Naive thymus-derived CD4-positive, alpha-beta T cell (primary cell): ENCODE measurements at regions not wholly inside any gene's neighbourhood (a gene's known extent, or its start where the extent isn't known, plus 50 kb on each side); places are given as distances from the start of the nearest gene placed in this dataset.

Experiments used
- ATAC-seq: fragments of 150-1000 bp; cut with Tn5 transposase; 2 replicates; pipeline ENCODE4 v1.10.0; 2021; ENCODE audit warnings: mild to moderate bottlenecking, moderate library complexity
- CTCF ChIA-PET: fragments of 350-600 bp; sonication (Branson Sonifier 250); formaldehyde crosslinking; loops from one replicate; lab custom pipeline; 2021; ENCODE audit warnings: antibody characterized with exemption; lab: Charles Lee
- POLR2A ChIA-PET: fragments of 350-600 bp; sonication (Branson Sonifier 250); formaldehyde crosslinking; loops from one replicate; lab custom pipeline; 2021; ENCODE audit warnings: antibody characterized with exemption, inconsistent platforms; lab: Charles Lee
- DNase-seq, 9 donors: peaks; one replicate each; pipeline versions ENCODE4 v3.0.0 to v3.0.0-alpha.2; 2020 to 2022; ENCODE audit warnings: mixed read lengths in 1 of 9
- H3K27ac ChIP-seq: one replicate; pipeline ENCODE4 v1.7.0; 2013; ENCODE audit warnings: mild to moderate bottlenecking, low read depth, low read length, moderate library complexity
- H3K27me3 ChIP-seq, 2 donors: one replicate each; pipeline ENCODE4 v1.7.0; 2013; ENCODE audit warnings: low read length in 2 of 2, mild to moderate bottlenecking in 2 of 2, moderate library complexity in 2 of 2; ENCODE audit not compliant: control insufficient read depth in 2 of 2, insufficient read depth in 2 of 2
- H3K36me3 ChIP-seq, 3 experiments: 1 replicate in 2 of 3; 2 replicates in 1 of 3; pipeline ENCODE4 v1.7.0; 2013; ENCODE audit warnings: low read length in 3 of 3, mild to moderate bottlenecking in 3 of 3, moderate library complexity in 1 of 3; ENCODE audit not compliant: insufficient read depth in 3 of 3, control insufficient read depth in 2 of 3
- H3K4me1 ChIP-seq, 2 donors: one replicate each; pipeline ENCODE4 v1.7.0; 2013; ENCODE audit warnings: low read length in 2 of 2, mild to moderate bottlenecking in 2 of 2, moderate library complexity in 1 of 2; ENCODE audit not compliant: control insufficient read depth in 2 of 2, insufficient read depth in 2 of 2
- H3K4me3 ChIP-seq: 2 replicates; pipeline ENCODE4 v1.7.0; 2013; ENCODE audit warnings: mild to moderate bottlenecking, low read length
- H3K9me3 ChIP-seq, 3 experiments: 1 replicate in 2 of 3; 2 replicates in 1 of 3; pipeline ENCODE4 v1.7.0; 2013; ENCODE audit warnings: low read length in 3 of 3; ENCODE audit not compliant: control insufficient read depth in 2 of 3
- H3K27ac Mint-ChIP-seq, 9 donors: one replicate each; pipeline ENCODE4 v1.8.0; 2020 to 2022; ENCODE audit warnings: mixed read lengths in 9 of 9, mild to moderate bottlenecking in 8 of 9, moderate library complexity in 5 of 9, inconsistent platforms in 2 of 9
- H3K27me3 Mint-ChIP-seq, 5 donors: one replicate each; pipeline ENCODE4 v1.8.0; 2021 to 2022; ENCODE audit warnings: mixed read lengths in 5 of 5, mild to moderate bottlenecking in 1 of 5
- H3K36me3 Mint-ChIP-seq, 5 donors: one replicate each; pipeline ENCODE4 v1.8.0; 2020 to 2022; ENCODE audit warnings: mixed read lengths in 5 of 5, mild to moderate bottlenecking in 3 of 5, inconsistent platforms in 1 of 5
- H3K4me1 Mint-ChIP-seq, 7 donors: one replicate each; pipeline ENCODE4 v1.8.0; 2020 to 2022; ENCODE audit warnings: mixed read lengths in 7 of 7, mild to moderate bottlenecking in 3 of 7, inconsistent platforms in 1 of 7
- H3K4me3 Mint-ChIP-seq, 10 donors: one replicate each; pipeline ENCODE4 v1.8.0; 2020 to 2022; ENCODE audit warnings: mild to moderate bottlenecking in 10 of 10, mixed read lengths in 10 of 10, moderate library complexity in 6 of 10, inconsistent platforms in 2 of 10
- H3K9me3 Mint-ChIP-seq, 11 donors: one replicate each; pipeline ENCODE4 v1.8.0; 2020 to 2022; ENCODE audit warnings: mixed read lengths in 11 of 11, mild to moderate bottlenecking in 4 of 11, inconsistent platforms in 1 of 11, moderate library complexity in 1 of 11
- intact Hi-C, 2 donors: fragments of 100-400 bp; cut with micrococcal nuclease; formaldehyde crosslinking; loops; one replicate each; pipeline ENCODE4 v1.15.1; 2023

GRCh38 chr6:119594907-119595306, 245.3 kb upstream of the MAN1A1 start:
- no peaks in the 10 kb centered on the region for H3K9me3 ChIP-seq
- DNase-seq: no peak
- Mint-ChIP-seq H3K27ac (no peak overlapping the region), H3K4me3 (no peak overlapping the region), H3K27me3 (peaks cover 0 to 21% (median 0%) of the 10 kb centered on the region in 5 donors), H3K9me3 (peaks cover 0 to 3% (median 0%) of the 10 kb centered on the region in 11 donors), H3K36me3 (no peaks in the 10 kb centered on the region), H3K4me1 (no peaks in the 10 kb centered on the region)
- intact Hi-C loops: no loop called here
- no peak for ATAC-seq
- H3K4me3 ChIP-seq: no peak overlapping the region
- CTCF ChIA-PET: no interaction called here
- no peak overlapping the region for H3K27ac ChIP-seq
- H3K36me3 ChIP-seq: no peaks in the 10 kb centered on the region
- POLR2A ChIA-PET: no interaction called here
- no peaks in the 10 kb centered on the region for H3K27me3 ChIP-seq
- no peaks in the 10 kb centered on the region for H3K4me1 ChIP-seq

GRCh38 chr6:119591235-119591634, 241.7 kb upstream of the MAN1A1 start:
- Mint-ChIP-seq H3K4me1 (no peaks in the 10 kb centered on the region), H3K4me3 (no peak overlapping the region), H3K9me3 (peaks cover 0 to 3% (median 0%) of the 10 kb centered on the region in 11 donors), H3K27me3 (peaks cover 0 to 25% (median 0%) of the 10 kb centered on the region in 5 donors), H3K36me3 (no peaks in the 10 kb centered on the region), H3K27ac (no peak overlapping the region)
- POLR2A ChIA-PET: no interaction called here
- Histone ChIP-seq H3K4me3 (no peak overlapping the region), H3K4me1 (no peaks in the 10 kb centered on the region), H3K27me3 (no peaks in the 10 kb centered on the region), H3K27ac (no peak overlapping the region), H3K36me3 (no peaks in the 10 kb centered on the region), H3K9me3 (no peaks in the 10 kb centered on the region)
- CTCF ChIA-PET: interaction anchor here (0.5 kb wide), 1 partner anchor 62 kb away, joined by 3 read pairs; no protein-coding TSS in a partner anchor
- intact Hi-C loops: no loop called here
- no peak for DNase-seq
- ATAC-seq: no peak

DNA sequence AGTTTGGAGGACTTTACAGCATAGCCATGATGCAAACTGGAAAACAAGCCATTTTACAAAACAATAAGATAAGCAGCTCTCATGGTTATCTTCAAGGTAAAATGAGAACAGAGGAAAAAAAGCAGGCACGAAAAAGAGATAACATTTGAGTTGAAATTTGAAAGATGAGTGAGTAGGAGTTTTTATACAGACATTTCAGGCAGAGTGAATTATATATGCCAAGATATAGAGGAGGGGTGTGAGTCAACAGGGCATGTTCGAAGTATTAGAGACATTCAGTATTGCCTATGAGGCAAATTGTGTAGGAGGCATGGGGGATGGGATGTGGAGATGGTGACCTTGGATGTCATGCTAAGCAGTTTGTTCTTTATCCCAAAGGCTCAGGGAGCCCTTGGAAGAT, 240.5 kb upstream of the MAN1A1 start:
- no peaks in the 10 kb centered on the region for H3K36me3 Mint-ChIP-seq
- H3K27me3 ChIP-seq: no peaks in the 10 kb centered on the region
- H3K4me3 Mint-ChIP-seq: no peak overlapping the region
- ATAC-seq: no peak
- H3K4me1 Mint-ChIP-seq: no peaks in the 10 kb centered on the region
- H3K9me3 ChIP-seq: no peaks in the 10 kb centered on the region
- no peak overlapping the region for H3K27ac ChIP-seq
- peaks cover 0 to 3% (median 0%) of the 10 kb centered on the region in 11 donors for H3K9me3 Mint-ChIP-seq
- ChIA-PET CTCF (no interaction called here), POLR2A (no interaction called here)
- no peak overlapping the region for H3K4me3 ChIP-seq
- H3K27me3 Mint-ChIP-seq: peaks cover 0 to 20% (median 0%) of the 10 kb centered on the region in 5 donors
- H3K4me1 ChIP-seq: no peaks in the 10 kb centered on the region
- no peak for DNase-seq
- intact Hi-C loops: no loop called here
- no peak overlapping the region for H3K27ac Mint-ChIP-seq
- no peaks in the 10 kb centered on the region for H3K36me3 ChIP-seq

GRCh38 chr6:119587537-119587936, 238.0 kb upstream of the MAN1A1 start:
- Mint-ChIP-seq H3K4me1 (no peaks in the 10 kb centered on the region), H3K27ac (no peak overlapping the region), H3K4me3 (no peak overlapping the region), H3K9me3 (no peaks in the 10 kb centered on the region), H3K27me3 (peaks cover 0 to 23% (median 0%) of the 10 kb centered on the region in 5 donors), H3K36me3 (no peaks in the 10 kb centered on the region)
- Histone ChIP-seq H3K4me3 (no peak overlapping the region), H3K36me3 (no peaks in the 10 kb centered on the region), H3K9me3 (no peaks in the 10 kb centered on the region), H3K27ac (no peak overlapping the region), H3K27me3 (no peaks in the 10 kb centered on the region), H3K4me1 (no peaks in the 10 kb centered on the region)
- intact Hi-C loops: no loop called here
- DNase-seq (no peak), ATAC-seq (no peak)
- POLR2A ChIA-PET: no interaction called here
- CTCF ChIA-PET: no interaction called here

GRCh38 chr6:119586250-119586882, 236.8 kb upstream of the MAN1A1 start:
- no peak overlapping the region for H3K27ac Mint-ChIP-seq
- no peaks in the 10 kb centered on the region for H3K4me1 Mint-ChIP-seq
- Histone ChIP-seq H3K4me3 (no peak overlapping the region), H3K4me1 (no peaks in the 10 kb centered on the region), H3K27me3 (no peaks in the 10 kb centered on the region), H3K36me3 (no peaks in the 10 kb centered on the region), H3K9me3 (no peaks in the 10 kb centered on the region), H3K27ac (no peak overlapping the region)
- intact Hi-C loops: no loop called here
- ChIA-PET POLR2A (no interaction called here), CTCF (no interaction called here)
- H3K9me3 Mint-ChIP-seq: no peaks in the 10 kb centered on the region
- peaks cover 0 to 21% (median 0%) of the 10 kb centered on the region in 5 donors for H3K27me3 Mint-ChIP-seq
- no peak overlapping the region for H3K4me3 Mint-ChIP-seq
- H3K36me3 Mint-ChIP-seq: no peaks in the 10 kb centered on the region
- no peak for DNase-seq
- ATAC-seq: no peak

DNA sequence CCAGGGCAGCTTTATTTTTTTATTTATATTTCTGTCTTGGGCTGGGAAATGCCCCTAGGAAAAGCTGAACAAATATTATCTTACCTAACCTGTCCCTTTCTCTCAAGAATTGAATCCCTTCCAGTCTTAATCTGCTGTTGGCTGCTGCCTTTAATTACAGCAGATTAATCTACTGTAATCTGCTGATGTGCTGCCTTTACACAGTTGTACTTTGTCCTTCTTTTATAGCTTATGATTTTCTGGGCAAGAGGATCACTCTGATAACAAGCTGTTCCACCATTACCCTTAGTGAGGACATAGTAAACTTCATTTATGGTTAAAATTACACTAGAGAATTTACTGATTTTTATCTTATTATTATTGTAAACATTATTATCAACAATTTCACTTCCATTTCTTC, 234.5 kb upstream of the MAN1A1 start:
- Mint-ChIP-seq H3K27ac (no peak overlapping the region), H3K9me3 (no peaks in the 10 kb centered on the region), H3K27me3 (peaks cover 0 to 13% (median 4%) of the 10 kb centered on the region in 5 donors), H3K4me3 (no peak overlapping the region), H3K36me3 (no peaks in the 10 kb centered on the region), H3K4me1 (no peaks in the 10 kb centered on the region)
- no peak for ATAC-seq
- no peak overlapping the region for H3K27ac ChIP-seq
- no peaks in the 10 kb centered on the region for H3K27me3 ChIP-seq
- CTCF ChIA-PET: no interaction called here
- H3K4me1 ChIP-seq: no peaks in the 10 kb centered on the region
- intact Hi-C loops: no loop called here
- H3K36me3 ChIP-seq: no peaks in the 10 kb centered on the region
- no peak overlapping the region for H3K4me3 ChIP-seq
- POLR2A ChIA-PET: no interaction called here
- no peaks in the 10 kb centered on the region for H3K9me3 ChIP-seq
- no peak for DNase-seq

DNA sequence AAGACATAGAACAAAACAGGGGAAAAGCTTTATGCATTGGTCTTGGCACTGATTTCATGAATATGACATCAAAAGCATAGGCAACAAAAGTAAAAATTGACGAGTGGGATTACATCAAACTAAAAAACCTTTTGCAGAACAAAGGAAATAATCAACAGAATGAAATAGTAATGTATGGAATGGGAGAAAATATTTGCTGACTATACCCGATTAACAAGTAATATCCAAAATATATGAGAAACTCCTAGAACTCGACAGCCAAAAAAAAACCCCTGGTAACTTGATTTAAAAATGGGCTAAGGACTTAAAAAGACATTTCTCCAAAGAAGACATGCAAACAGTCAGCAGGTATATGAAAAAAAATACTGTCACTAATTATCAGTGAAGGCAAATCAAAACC, 231.7 kb upstream of the MAN1A1 start:
- intact Hi-C loops: no loop called here
- Mint-ChIP-seq H3K27me3 (peaks cover 0 to 20% (median 4%) of the 10 kb centered on the region in 5 donors), H3K4me3 (no peak overlapping the region), H3K9me3 (peaks cover 5 to 16% (median 9%) of the 10 kb centered on the region in 11 donors), H3K27ac (no peak overlapping the region), H3K36me3 (peaks cover 0 to 3% (median 0%) of the 10 kb centered on the region in 5 donors), H3K4me1 (no peaks in the 10 kb centered on the region)
- ATAC-seq (no peak), DNase-seq (no peak)
- peaks cover 0 to 3% (median 0%) of the 10 kb centered on the region in 3 experiments for H3K9me3 ChIP-seq
- ChIA-PET POLR2A (no interaction called here), CTCF (no interaction called here)
- H3K27ac ChIP-seq: no peak overlapping the region
- no peak overlapping the region for H3K4me3 ChIP-seq
- H3K36me3 ChIP-seq: no peaks in the 10 kb centered on the region
- H3K4me1 ChIP-seq: no peaks in the 10 kb centered on the region
- no peaks in the 10 kb centered on the region for H3K27me3 ChIP-seq
